ENCODE measurements at regions not wholly inside any gene's neighbourhood (a gene's known extent, or its start where the extent isn't known, plus 50 kb on each side); places are given as distances from the start of the nearest gene placed in this dataset.
"Not testable (repeated sequence)": the region's sequence is repeated elsewhere in the genome, so short reads cannot be mapped to it uniquely, and the experiment has no call there.

DNA sequence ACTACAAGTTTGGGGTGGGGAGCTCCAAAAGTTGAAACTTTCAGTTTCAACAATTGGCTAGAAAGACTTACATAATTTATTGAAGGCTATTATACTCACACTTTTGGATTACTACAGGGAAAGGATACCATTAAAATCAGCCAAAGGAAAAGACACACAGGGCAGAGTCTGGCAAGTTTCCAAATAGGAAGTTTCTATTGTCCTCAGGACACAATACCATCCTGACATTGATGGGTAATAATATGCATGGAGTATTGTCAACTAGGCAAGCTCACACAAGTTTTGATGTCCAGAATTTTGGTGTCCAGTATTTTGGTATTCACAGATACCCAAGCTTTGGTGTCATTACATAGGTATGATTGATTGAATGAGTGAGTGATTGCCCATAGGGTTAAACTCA is 872.6 kb upstream of the SORCS1 start:
- no peak for TF ChIP-seq EP300 (IDR thresholded peaks at IDR 0.05)
- TF ChIP-seq, protein P1, sequence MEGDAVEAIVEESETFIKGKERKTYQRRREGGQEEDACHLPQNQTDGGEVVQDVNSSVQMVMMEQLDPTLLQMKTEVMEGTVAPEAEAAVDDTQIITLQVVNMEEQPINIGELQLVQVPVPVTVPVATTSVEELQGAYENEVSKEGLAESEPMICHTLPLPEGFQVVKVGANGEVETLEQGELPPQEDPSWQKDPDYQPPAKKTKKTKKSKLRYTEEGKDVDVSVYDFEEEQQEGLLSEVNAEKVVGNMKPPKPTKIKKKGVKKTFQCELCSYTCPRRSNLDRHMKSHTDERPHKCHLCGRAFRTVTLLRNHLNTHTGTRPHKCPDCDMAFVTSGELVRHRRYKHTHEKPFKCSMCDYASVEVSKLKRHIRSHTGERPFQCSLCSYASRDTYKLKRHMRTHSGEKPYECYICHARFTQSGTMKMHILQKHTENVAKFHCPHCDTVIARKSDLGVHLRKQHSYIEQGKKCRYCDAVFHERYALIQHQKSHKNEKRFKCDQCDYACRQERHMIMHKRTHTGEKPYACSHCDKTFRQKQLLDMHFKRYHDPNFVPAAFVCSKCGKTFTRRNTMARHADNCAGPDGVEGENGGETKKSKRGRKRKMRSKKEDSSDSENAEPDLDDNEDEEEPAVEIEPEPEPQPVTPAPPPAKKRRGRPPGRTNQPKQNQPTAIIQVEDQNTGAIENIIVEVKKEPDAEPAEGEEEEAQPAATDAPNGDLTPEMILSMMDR (IDR thresholded peaks at IDR 0.05): no peak
- no peak for TF ChIP-seq POLR2AphosphoS5 (IDR thresholded peaks at IDR 0.05)
- TF ChIP-seq POLR2A (IDR thresholded peaks at IDR 0.05; ENCODE audit: low read depth): no peak
- H3K9me3 ChIP-seq: no peaks in the 10 kb centered on the region
- DNase-seq (ENCODE audit: extremely low spot score): no peak
- intact Hi-C loops (cut with DNase I): no loop called here
- H3K4me1 ChIP-seq: no peaks in the 10 kb centered on the region
- no peak overlapping the region for H3K4me3 ChIP-seq
- no peak overlapping the region for H3K27ac ChIP-seq (replicated peaks in 1 of 4)
- H3K27me3 ChIP-seq: no peaks in the 10 kb centered on the region
- no peaks in the 10 kb centered on the region for H3K36me3 ChIP-seq

DNA sequence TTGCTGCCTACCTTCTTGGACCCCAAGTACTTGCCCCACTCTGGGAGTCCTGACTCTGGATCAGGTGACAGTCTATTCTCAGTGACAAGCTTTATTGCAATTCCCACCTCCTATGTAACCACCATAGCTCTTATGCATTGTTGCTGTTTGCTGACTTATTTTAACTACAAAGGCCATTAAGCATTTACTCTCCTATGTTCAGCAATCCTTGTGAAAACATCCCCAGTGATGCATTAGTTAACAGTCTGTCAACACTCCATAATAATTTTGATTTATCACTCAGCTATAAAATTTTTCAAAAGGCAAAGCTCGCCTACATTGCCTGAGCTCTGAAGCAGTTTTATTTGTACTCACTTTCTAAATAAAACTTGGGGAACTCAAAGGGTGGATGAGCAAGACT is 871.8 kb upstream of the SORCS1 start:
- WGBS: 71% methylated on average over 1 of the region's 1 CpG
- TF ChIP-seq EP300 (IDR thresholded peaks at IDR 0.05) (no peak), POLR2AphosphoS5 (IDR thresholded peaks at IDR 0.05) (no peak), POLR2A (IDR thresholded peaks at IDR 0.05; ENCODE audit: low read depth) (no peak)
- TF ChIP-seq, protein P1 (IDR thresholded peaks at IDR 0.05): no peak
- Histone ChIP-seq H3K36me3 (no peaks in the 10 kb centered on the region), H3K9me3 (no peaks in the 10 kb centered on the region), H3K27me3 (no peaks in the 10 kb centered on the region), H3K27ac (replicated peaks in 1 of 4) (no peak overlapping the region), H3K4me3 (no peak overlapping the region), H3K4me1 (no peaks in the 10 kb centered on the region)
- intact Hi-C loops (cut with DNase I): no loop called here
- no peak for DNase-seq (ENCODE audit: extremely low spot score)

DNA sequence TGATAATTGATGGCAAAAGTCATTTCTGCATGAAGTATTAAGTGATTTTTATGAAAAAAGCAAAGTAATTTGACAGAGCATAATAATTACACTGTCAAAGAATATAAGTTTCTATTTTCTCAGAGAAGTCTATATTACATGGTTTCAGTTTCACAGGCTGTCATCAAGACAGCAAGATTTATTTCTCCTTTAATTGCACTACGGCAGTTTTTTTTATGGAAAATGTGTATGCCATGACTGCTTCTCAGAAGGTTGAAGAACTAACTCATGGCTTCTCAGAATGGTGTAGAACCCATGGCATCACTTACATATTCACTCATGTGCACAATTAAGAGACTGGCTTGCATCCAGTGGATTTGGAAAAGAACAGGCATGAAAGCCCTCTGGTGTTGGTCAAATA is 870.3 kb upstream of the SORCS1 start:
- Histone ChIP-seq H3K36me3 (no peaks in the 10 kb centered on the region), H3K4me3 (no peak overlapping the region), H3K9me3 (no peaks in the 10 kb centered on the region), H3K27ac (replicated peaks in 1 of 4) (no peak overlapping the region), H3K4me1 (no peaks in the 10 kb centered on the region), H3K27me3 (no peaks in the 10 kb centered on the region)
- no peak for TF ChIP-seq POLR2A (IDR thresholded peaks at IDR 0.05; ENCODE audit: low read depth)
- no peak for TF ChIP-seq EP300 (IDR thresholded peaks at IDR 0.05)
- no peak for TF ChIP-seq POLR2AphosphoS5 (IDR thresholded peaks at IDR 0.05)
- TF ChIP-seq, protein P1 (IDR thresholded peaks at IDR 0.05): no peak
- no peak for DNase-seq (ENCODE audit: extremely low spot score)
- WGBS: 56% methylated on average over 1 of the region's 1 CpG
- intact Hi-C loops (cut with DNase I): no loop called here

DNA sequence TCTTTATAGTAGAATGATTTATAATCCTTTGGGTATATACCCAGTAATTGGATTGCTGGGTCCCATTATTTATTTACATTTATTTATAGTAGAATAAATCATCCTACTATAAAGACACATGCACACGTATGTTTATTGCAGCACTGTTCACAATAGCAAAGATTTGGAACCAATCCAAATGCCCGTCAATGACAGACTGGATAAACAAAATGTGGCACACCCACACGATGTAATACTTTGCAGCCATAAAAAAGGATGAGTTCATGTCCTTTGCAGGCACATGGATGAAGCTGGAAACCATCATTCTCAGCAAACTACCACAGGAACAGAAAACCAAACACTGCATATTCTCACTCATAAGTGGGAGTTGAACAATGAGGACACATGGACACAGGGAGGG is 869.0 kb upstream of the SORCS1 start:
- H3K4me3 ChIP-seq; H3K36me3 ChIP-seq; H3K4me1 ChIP-seq; H3K9me3 ChIP-seq; intact Hi-C loops (cut with DNase I); DNase-seq (ENCODE audit: extremely low spot score); H3K27ac ChIP-seq (replicated peaks in 1 of 4); H3K27me3 ChIP-seq: not testable (repeated sequence)
- 17% methylated on average over 3 of the region's 3 CpGs for WGBS

DNA sequence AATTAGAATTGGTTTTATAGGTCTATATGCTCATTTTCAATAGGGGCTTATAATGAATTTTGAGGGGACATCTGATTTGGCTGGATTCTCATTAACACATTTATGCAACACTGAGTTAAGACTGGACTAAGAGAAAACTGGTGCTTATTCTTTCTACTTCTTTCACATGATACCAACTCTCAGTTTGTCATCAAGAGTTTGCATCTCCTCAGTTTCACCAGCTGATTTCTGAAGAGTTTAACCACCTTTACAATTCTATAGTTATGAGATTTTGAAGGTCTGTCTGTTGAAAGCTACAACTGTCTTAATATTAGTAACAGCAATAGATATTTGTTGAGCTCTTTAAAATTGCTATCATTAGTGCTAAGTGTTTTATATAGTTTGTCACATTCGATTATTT is 867.0 kb upstream of the SORCS1 start:
- no peak overlapping the region for H3K27ac ChIP-seq (replicated peaks in 1 of 4)
- H3K36me3 ChIP-seq: no peaks in the 10 kb centered on the region
- 95% methylated on average over 1 of the region's 1 CpG for WGBS
- H3K4me1 ChIP-seq: no peaks in the 10 kb centered on the region
- TF ChIP-seq, protein P1 (IDR thresholded peaks at IDR 0.05): no peak
- TF ChIP-seq EP300 (IDR thresholded peaks at IDR 0.05) (no peak), POLR2AphosphoS5 (IDR thresholded peaks at IDR 0.05) (no peak), POLR2A (IDR thresholded peaks at IDR 0.05; ENCODE audit: low read depth) (no peak)
- peaks cover 0 to 16% (median 3%) of the 10 kb centered on the region in 4 donors for H3K9me3 ChIP-seq
- no peak overlapping the region for H3K4me3 ChIP-seq
- H3K27me3 ChIP-seq: no peaks in the 10 kb centered on the region
- DNase-seq (ENCODE audit: extremely low spot score): no peak
- intact Hi-C loops (cut with DNase I): no loop called here
